Transverse colon (tissue), 3 donors: ENCODE measurements at regions not wholly inside any gene's neighbourhood (a gene's known extent, or its start where the extent isn't known, plus 50 kb on each side); places are given as distances from the start of the nearest gene placed in this dataset.
"Not testable (repeated sequence)": the region's sequence is repeated elsewhere in the genome, so short reads cannot be mapped to it uniquely, and the experiment has no call there.

Experiments
- EP300 ChIP-seq: sonication (generic); formaldehyde crosslinking; IDR thresholded peaks from one replicate; pipeline ENCODE4 v1.6.1; 2017; ENCODE audit warnings: antibody characterized with exemption, low read depth
- POLR2A ChIP-seq: fragments of 450-650 bp; IDR thresholded peaks from one replicate; pipeline ENCODE4 v1.6.1; 2016; ENCODE audit warnings: antibody characterized with exemption, mild to moderate bottlenecking, moderate library complexity
- TF ChIP-seq, protein P1 (sequence below), 5 experiments: fragments of 200-600 bp in 3 of 5; fragments of 450-650 bp in 2 of 5; sonication (generic) in 3 of 5; IDR thresholded peaks; 1 replicate in 2 of 5; 2 replicates in 3 of 5; pipeline ENCODE4 v1.5.1; 2016 to 2017; ENCODE audit warnings: antibody characterized with exemption in 5 of 5, inconsistent platforms in 3 of 5, mild to moderate bottlenecking in 2 of 5, moderate library complexity in 1 of 5

DNA sequence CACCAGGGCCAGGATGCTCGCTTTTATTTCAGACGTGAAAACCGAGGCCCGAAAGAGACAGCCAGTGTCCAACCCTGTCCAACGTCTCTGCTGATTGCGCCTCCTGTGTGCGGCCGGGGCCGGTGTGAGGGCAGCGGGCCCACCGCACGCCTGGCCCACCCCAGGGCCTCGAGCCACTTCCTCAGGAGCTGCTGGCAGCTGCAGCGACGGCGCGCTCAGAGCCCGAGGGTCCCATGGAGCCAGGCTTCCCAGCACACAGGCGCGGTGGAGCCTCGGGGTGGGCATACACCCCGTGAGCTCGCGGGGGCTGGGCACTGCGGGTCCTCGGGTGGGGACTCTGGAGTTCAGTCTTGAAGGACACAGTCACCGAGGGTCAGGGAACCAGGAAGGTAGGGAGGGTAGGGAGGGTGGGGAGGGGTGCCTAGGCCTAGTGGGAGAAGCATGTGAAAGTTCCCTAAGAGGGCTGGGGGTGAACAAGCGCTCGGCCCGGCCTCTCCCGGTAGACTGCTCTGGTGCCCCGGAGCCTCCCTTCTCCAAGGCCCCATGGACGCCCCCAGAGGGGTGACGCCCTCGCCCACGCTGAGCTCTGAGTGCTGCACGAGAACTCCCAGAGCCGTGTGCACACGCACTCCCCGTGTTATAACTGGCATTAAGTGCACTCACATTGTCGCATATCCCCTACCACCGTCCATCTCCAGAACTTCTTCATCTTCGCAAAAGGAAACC is 1547.2 kb downstream of the RPIA start:
- TF ChIP-seq, protein P1, sequence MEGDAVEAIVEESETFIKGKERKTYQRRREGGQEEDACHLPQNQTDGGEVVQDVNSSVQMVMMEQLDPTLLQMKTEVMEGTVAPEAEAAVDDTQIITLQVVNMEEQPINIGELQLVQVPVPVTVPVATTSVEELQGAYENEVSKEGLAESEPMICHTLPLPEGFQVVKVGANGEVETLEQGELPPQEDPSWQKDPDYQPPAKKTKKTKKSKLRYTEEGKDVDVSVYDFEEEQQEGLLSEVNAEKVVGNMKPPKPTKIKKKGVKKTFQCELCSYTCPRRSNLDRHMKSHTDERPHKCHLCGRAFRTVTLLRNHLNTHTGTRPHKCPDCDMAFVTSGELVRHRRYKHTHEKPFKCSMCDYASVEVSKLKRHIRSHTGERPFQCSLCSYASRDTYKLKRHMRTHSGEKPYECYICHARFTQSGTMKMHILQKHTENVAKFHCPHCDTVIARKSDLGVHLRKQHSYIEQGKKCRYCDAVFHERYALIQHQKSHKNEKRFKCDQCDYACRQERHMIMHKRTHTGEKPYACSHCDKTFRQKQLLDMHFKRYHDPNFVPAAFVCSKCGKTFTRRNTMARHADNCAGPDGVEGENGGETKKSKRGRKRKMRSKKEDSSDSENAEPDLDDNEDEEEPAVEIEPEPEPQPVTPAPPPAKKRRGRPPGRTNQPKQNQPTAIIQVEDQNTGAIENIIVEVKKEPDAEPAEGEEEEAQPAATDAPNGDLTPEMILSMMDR (IDR thresholded peaks at IDR 0.05): not testable (repeated sequence)
- not testable (repeated sequence) for TF ChIP-seq EP300, POLR2A
